ENCODE measurements at regions not wholly inside any gene's neighbourhood (a gene's known extent, or its start where the extent isn't known, plus 50 kb on each side); places are given as distances from the start of the nearest gene placed in this dataset.
"Not testable (repeated sequence)": the region's sequence is repeated elsewhere in the genome, so short reads cannot be mapped to it uniquely, and the experiment has no call there.

GRCh38 chr3:82165266-82165665, 403.8 kb upstream of the GBE1 start:
- no peak for DNase-seq (ENCODE audit: low spot score)

- DNase-seq (ENCODE audit: low spot score): no peak
Measured at GRCh38 chr3:82163907-82164520, 402.6 kb upstream of the GBE1 start.

- DNase-seq (ENCODE audit: low spot score): no peak
Measured at GRCh38 chr3:82157952-82158351, 396.5 kb upstream of the GBE1 start.

- not testable (repeated sequence) for DNase-seq (ENCODE audit: low spot score)
Measured at GRCh38 chr3:82153892-82154291, 392.4 kb upstream of the GBE1 start.

- no peak for DNase-seq (ENCODE audit: low spot score)
Measured at GRCh38 chr3:82145742-82146141, 384.3 kb upstream of the GBE1 start.

GRCh38 chr3:82144811-82145210, 383.4 kb upstream of the GBE1 start:
- no peak for DNase-seq (ENCODE audit: low spot score)

- DNase-seq (ENCODE audit: low spot score): no peak
Measured at GRCh38 chr3:82143661-82144412, 382.4 kb upstream of the GBE1 start.

GRCh38 chr3:82141592-82141991, 380.1 kb upstream of the GBE1 start:
- no peak for DNase-seq (ENCODE audit: low spot score)

GRCh38 chr3:82137861-82138260, 376.4 kb upstream of the GBE1 start:
- no peak for DNase-seq (ENCODE audit: low spot score)

- no peak for DNase-seq (ENCODE audit: low spot score)
Measured at GRCh38 chr3:82137050-82137449, 375.6 kb upstream of the GBE1 start.

- no peak for DNase-seq (ENCODE audit: low spot score)
Measured at GRCh38 chr3:82133070-82133606, 371.7 kb upstream of the GBE1 start.

- DNase-seq (ENCODE audit: low spot score): no peak
Measured at GRCh38 chr3:82132210-82133069, 371.0 kb upstream of the GBE1 start.

- no peak for DNase-seq (ENCODE audit: low spot score)
Measured at GRCh38 chr3:82130046-82130445, 368.6 kb upstream of the GBE1 start.

- no peak for DNase-seq (ENCODE audit: low spot score)
Measured at GRCh38 chr3:82129221-82129801, 367.9 kb upstream of the GBE1 start.

GRCh38 chr3:82128271-82128670, 366.8 kb upstream of the GBE1 start:
- DNase-seq (ENCODE audit: low spot score): no peak

GRCh38 chr3:82122554-82123345, 361.3 kb upstream of the GBE1 start:
- no peak for DNase-seq (ENCODE audit: low spot score)

- DNase-seq (ENCODE audit: low spot score): no peak
Measured at GRCh38 chr3:82114589-82114988, 353.1 kb upstream of the GBE1 start.

- DNase-seq (ENCODE audit: low spot score): not testable (repeated sequence)
Measured at GRCh38 chr3:82110721-82111120, 349.3 kb upstream of the GBE1 start.

GRCh38 chr3:82103241-82103640, 341.8 kb upstream of the GBE1 start:
- no peak for DNase-seq (ENCODE audit: low spot score)

GRCh38 chr3:82100378-82100777, 338.9 kb upstream of the GBE1 start:
- no peak for DNase-seq (ENCODE audit: low spot score)

GRCh38 chr3:82093641-82094040, 332.2 kb upstream of the GBE1 start:
- DNase-seq (ENCODE audit: low spot score): no peak

All from left forelimb (tissue), 1 donor.